ENCODE measurements at regions not wholly inside any gene's neighbourhood (a gene's known extent, or its start where the extent isn't known, plus 50 kb on each side); places are given as distances from the start of the nearest gene placed in this dataset.

DNA sequence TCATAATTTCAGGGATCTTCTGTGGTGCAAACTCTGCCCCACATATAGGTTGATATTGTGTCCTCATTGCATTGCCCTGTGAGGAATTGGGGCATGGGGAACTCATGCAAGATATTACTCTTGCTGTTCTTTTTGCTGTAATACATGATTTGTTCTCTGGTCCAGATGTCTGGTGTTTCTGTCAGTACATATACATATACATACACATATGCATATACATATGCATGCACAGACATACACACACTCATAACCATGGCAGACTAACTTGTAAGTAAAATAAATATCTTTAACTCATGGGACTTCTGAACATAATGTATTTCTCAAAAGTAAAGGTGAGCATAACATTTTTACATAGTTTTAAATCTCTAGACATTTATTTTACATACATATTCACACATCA, 438.3 kb downstream of the CD109 start:
- DNase-seq = no peak
- intact Hi-C loops (cut with DNase I) = no loop called here

DNA sequence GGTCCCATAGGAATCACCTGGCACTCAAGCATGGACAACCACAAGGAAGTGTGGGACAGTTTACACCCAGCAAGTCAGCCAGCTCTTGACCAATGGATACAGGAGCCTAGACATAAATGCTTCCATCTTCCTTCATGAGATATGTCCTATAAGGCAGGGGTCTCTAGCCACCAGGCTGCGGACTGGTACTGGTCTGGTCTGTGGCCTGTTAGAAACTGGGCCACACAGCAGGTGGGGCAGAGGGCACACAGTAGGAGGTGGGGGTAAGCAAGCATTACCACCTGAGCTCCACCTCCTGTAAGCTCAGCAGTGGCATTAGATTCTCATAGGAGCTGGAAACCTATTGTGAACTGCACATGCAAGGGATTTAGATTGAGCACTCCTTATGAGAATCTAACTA, 437.1 kb downstream of the CD109 start:
- intact Hi-C loops (cut with DNase I) = no loop called here
- no peak overlapping the region for H3K4me3 ChIP-seq
- no peaks in the 10 kb centered on the region for H3K9me3 ChIP-seq (replicated peaks in 1 of 3)
- TF ChIP-seq POLR2A (IDR thresholded peaks at IDR 0.05) = no peak
- TF ChIP-seq, protein P1, sequence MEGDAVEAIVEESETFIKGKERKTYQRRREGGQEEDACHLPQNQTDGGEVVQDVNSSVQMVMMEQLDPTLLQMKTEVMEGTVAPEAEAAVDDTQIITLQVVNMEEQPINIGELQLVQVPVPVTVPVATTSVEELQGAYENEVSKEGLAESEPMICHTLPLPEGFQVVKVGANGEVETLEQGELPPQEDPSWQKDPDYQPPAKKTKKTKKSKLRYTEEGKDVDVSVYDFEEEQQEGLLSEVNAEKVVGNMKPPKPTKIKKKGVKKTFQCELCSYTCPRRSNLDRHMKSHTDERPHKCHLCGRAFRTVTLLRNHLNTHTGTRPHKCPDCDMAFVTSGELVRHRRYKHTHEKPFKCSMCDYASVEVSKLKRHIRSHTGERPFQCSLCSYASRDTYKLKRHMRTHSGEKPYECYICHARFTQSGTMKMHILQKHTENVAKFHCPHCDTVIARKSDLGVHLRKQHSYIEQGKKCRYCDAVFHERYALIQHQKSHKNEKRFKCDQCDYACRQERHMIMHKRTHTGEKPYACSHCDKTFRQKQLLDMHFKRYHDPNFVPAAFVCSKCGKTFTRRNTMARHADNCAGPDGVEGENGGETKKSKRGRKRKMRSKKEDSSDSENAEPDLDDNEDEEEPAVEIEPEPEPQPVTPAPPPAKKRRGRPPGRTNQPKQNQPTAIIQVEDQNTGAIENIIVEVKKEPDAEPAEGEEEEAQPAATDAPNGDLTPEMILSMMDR (IDR thresholded peaks at IDR 0.05) = no peak
- H3K27me3 ChIP-seq = no peaks in the 10 kb centered on the region
- no peak overlapping the region for H3K27ac ChIP-seq
- no peak for DNase-seq
- no peaks in the 10 kb centered on the region for H3K36me3 ChIP-seq (replicated peaks in 1 of 2)
- H3K4me1 ChIP-seq (replicated peaks in 1 of 2) = no peaks in the 10 kb centered on the region
- WGBS, 4 donors = 86 to 100% (median 91%) methylated on average over 1 of the region's 1 CpG; no CpG with 5 or more reads in 1 of the 4 donors

More for the DNA sequence above, 438.3 kb downstream of the CD109 start:
- Histone ChIP-seq H3K27ac (no peak overlapping the region), H3K9me3 (replicated peaks in 1 of 3) (no peaks in the 10 kb centered on the region), H3K36me3 (replicated peaks in 1 of 2) (no peaks in the 10 kb centered on the region), H3K4me1 (replicated peaks in 1 of 2) (no peaks in the 10 kb centered on the region), H3K4me3 (no peak overlapping the region), H3K27me3 (no peaks in the 10 kb centered on the region)
- TF ChIP-seq POLR2A (IDR thresholded peaks at IDR 0.05) = no peak

DNA sequence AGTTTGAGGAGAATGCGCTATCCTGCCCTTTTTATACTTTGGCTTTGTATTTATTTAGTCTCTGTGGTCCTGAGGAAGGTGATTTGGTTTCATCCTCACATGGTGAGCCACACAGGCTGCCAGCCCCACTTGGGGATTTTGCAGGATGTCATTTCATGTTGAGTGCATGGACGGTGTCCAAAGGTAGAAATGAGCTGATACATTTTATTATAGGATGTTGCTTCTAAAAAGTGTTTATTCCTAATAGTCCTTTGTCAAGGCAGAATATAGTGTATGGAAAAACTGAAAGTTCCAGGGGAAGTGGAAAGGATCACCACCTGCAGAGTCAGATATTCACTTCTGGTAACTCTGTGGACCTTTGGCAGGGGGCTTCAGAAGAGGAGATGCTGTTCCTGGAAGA, 434.6 kb downstream of the CD109 start:
- Histone ChIP-seq H3K4me1 (replicated peaks in 1 of 2) (no peaks in the 10 kb centered on the region), H3K36me3 (replicated peaks in 1 of 2) (no peaks in the 10 kb centered on the region), H3K4me3 (no peak overlapping the region), H3K27me3 (no peaks in the 10 kb centered on the region), H3K27ac (no peak overlapping the region), H3K9me3 (replicated peaks in 1 of 3) (no peaks in the 10 kb centered on the region)
- no peak for DNase-seq
- intact Hi-C loops (cut with DNase I) = no loop called here
- WGBS, 4 donors = 67 to 90% (median 86%) methylated on average over 2 of the region's 2 CpGs
- TF ChIP-seq POLR2A (IDR thresholded peaks at IDR 0.05) = no peak
- TF ChIP-seq, protein P1 (IDR thresholded peaks at IDR 0.05) = no peak

DNA sequence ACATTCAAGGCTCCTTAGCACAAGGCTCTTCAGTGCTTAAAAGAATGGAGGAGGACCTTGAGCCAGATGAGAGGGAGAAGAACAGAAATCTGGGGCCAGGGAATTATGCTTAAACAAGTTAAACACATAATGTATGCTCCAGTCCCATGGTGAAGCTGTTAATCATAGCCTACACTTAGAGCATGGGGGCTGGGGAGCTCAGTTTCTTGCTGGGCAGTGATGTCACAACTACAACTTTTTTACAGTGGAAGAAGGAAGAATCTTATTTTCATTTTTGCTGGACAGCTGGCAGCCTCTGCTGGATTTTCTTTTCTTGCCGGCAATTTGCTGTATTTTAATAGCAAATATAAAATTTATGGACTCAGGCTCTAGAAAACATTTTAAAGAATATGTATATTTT, 432.5 kb downstream of the CD109 start:
- Histone ChIP-seq H3K27me3 (no peaks in the 10 kb centered on the region), H3K4me1 (replicated peaks in 1 of 2) (no peaks in the 10 kb centered on the region), H3K4me3 (no peak overlapping the region), H3K36me3 (replicated peaks in 1 of 2) (no peaks in the 10 kb centered on the region), H3K27ac (no peak overlapping the region), H3K9me3 (replicated peaks in 1 of 3) (no peaks in the 10 kb centered on the region)
- TF ChIP-seq, protein P1 (IDR thresholded peaks at IDR 0.05) = no peak
- no peak for TF ChIP-seq POLR2A (IDR thresholded peaks at IDR 0.05)
- intact Hi-C loops (cut with DNase I) = no loop called here
- 51 to 69% (median 63%) methylated on average over 1 of the region's 1 CpG for WGBS, 4 donors
- DNase-seq = no peak

DNA sequence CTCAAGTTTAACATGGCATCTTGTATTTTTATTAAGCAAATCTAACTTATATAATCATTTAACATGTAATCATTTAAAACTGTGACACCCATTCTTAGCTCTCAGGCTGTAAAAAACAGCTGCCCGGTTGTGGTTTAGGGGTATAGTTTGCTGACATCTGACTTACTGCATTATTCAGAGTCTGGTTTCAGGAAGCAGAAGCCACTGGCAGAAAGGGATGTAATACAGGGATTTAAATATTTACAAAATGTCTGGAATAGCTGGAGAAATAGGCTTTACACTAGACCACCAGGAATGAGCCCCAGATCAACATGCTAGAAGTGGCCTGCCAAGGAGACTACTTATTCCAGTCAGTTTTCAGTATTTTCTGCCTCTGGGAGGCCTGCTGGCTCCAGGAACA, 421.1 kb downstream of the CD109 start:
- no peaks in the 10 kb centered on the region for H3K9me3 ChIP-seq (replicated peaks in 1 of 3)
- H3K27ac ChIP-seq = no peak overlapping the region
- DNase-seq = no peak
- H3K4me1 ChIP-seq (replicated peaks in 1 of 2) = no peaks in the 10 kb centered on the region
- intact Hi-C loops (cut with DNase I) = no loop called here
- no peak overlapping the region for H3K4me3 ChIP-seq
- 63 to 78% (median 75%) methylated on average over 1 of the region's 1 CpG for WGBS, 4 donors
- no peaks in the 10 kb centered on the region for H3K27me3 ChIP-seq
- no peak for TF ChIP-seq POLR2A (IDR thresholded peaks at IDR 0.05)
- TF ChIP-seq, protein P1 (IDR thresholded peaks at IDR 0.05) = no peak
- H3K36me3 ChIP-seq (replicated peaks in 1 of 2) = no peaks in the 10 kb centered on the region
